Trophoblast cell (in vitro differentiated cells and primary cell): ENCODE measurements at regions not wholly inside any gene's neighbourhood (a gene's known extent, or its start where the extent isn't known, plus 50 kb on each side); places are given as distances from the start of the nearest gene placed in this dataset.

ENCODE experiments used
- DNase-seq, 2 donors: peaks; one replicate each; pipeline ENCODE4 v3.0.0-alpha.2; 2016
- H2AFZ ChIP-seq: 2 replicates; pipeline ENCODE4 v1.6.1; 2013; ENCODE audit warnings: low read length, moderate library complexity, mild to moderate bottlenecking; ENCODE audit not compliant: insufficient read depth, poor library complexity
- H2AK5ac ChIP-seq: 2 replicates; pipeline ENCODE4 v1.6.1; 2013; ENCODE audit warnings: mild to moderate bottlenecking, low read length
- H2BK120ac ChIP-seq: 2 replicates; pipeline ENCODE4 v1.6.1; 2013; ENCODE audit warnings: low read length, mild to moderate bottlenecking, moderate library complexity; ENCODE audit not compliant: insufficient read depth, poor library complexity
- H2BK12ac ChIP-seq: 2 replicates; pipeline ENCODE4 v1.6.1; 2013; ENCODE audit warnings: mild to moderate bottlenecking, low read length, moderate library complexity
- H2BK5ac ChIP-seq: 2 replicates; pipeline ENCODE4 v1.6.1; 2013; ENCODE audit warnings: low read length, low read depth, moderate library complexity, mild to moderate bottlenecking; ENCODE audit not compliant: poor library complexity
- H3K14ac ChIP-seq: 2 replicates; pipeline ENCODE4 v1.6.1; 2013; ENCODE audit warnings: mild to moderate bottlenecking, low read length
- H3K18ac ChIP-seq: 2 replicates; pipeline ENCODE4 v1.6.1; 2013; ENCODE audit warnings: mild to moderate bottlenecking, low read length
- H3K23ac ChIP-seq: 2 replicates; pipeline ENCODE4 v1.6.1; 2013; ENCODE audit warnings: low read length
- H3K27ac ChIP-seq: 2 replicates; pipeline ENCODE4 v1.5.1; 2013; ENCODE audit warnings: low read depth, mild to moderate bottlenecking, inconsistent platforms, low read length, moderate library complexity
- H3K27me3 ChIP-seq: 2 replicates; pipeline ENCODE4 v1.6.1; 2013; ENCODE audit warnings: inconsistent platforms, mild to moderate bottlenecking, low read length, moderate library complexity; ENCODE audit not compliant: insufficient read depth
- H3K36me3 ChIP-seq, 2 experiments: 1 replicate in 1 of 2; 2 replicates in 1 of 2; pipeline ENCODE4 v1.6.1; 2013; ENCODE audit warnings: low read length in 2 of 2, mild to moderate bottlenecking in 2 of 2, moderate library complexity in 1 of 2; ENCODE audit not compliant: insufficient read depth in 2 of 2, control insufficient read depth in 1 of 2
- H3K4ac ChIP-seq: 2 replicates; pipeline ENCODE4 v1.6.1; 2013; ENCODE audit warnings: low read depth, mild to moderate bottlenecking, low read length, moderate library complexity
- H3K4me1 ChIP-seq, 2 experiments: 1 replicate in 1 of 2; 2 replicates in 1 of 2; pipeline ENCODE4 v1.6.1; 2013; ENCODE audit warnings: low read length in 2 of 2, mild to moderate bottlenecking in 2 of 2, moderate library complexity in 1 of 2; ENCODE audit not compliant: insufficient read depth in 2 of 2, control insufficient read depth in 1 of 2
- H3K4me2 ChIP-seq: 2 replicates; pipeline ENCODE4 v1.6.1; 2013; ENCODE audit warnings: inconsistent platforms, mild to moderate bottlenecking, low read length, moderate library complexity
- H3K4me3 ChIP-seq: 2 replicates; pipeline ENCODE4 v1.5.1; 2013; ENCODE audit warnings: mild to moderate bottlenecking, low read depth, low read length, inconsistent platforms
- H3K79me1 ChIP-seq: one replicate; pipeline ENCODE4 v1.6.1; 2013; ENCODE audit warnings: low read length
- H3K79me2 ChIP-seq: 2 replicates; pipeline ENCODE4 v1.6.1; 2013; ENCODE audit warnings: low read length, mild to moderate bottlenecking; ENCODE audit not compliant: control insufficient read depth, insufficient read depth, poor library complexity
- H3K9ac ChIP-seq: 2 replicates; pipeline ENCODE4 v1.6.1; 2013; ENCODE audit warnings: mild to moderate bottlenecking, low read length
- H3K9me3 ChIP-seq: 2 replicates; pipeline ENCODE4 v1.6.1; 2013; ENCODE audit warnings: low read depth, mild to moderate bottlenecking, control low read depth, inconsistent platforms, low read length; ENCODE audit not compliant: insufficient read depth
- H4K12ac ChIP-seq: 2 replicates; pipeline ENCODE4 v1.6.1; 2013; ENCODE audit warnings: low read depth, mild to moderate bottlenecking, low read length, moderate library complexity
- H4K8ac ChIP-seq: 2 replicates; pipeline ENCODE4 v1.6.1; 2013; ENCODE audit warnings: low read depth, mild to moderate bottlenecking, low read length, moderate library complexity
- H4K91ac ChIP-seq: one replicate; pipeline ENCODE4 v1.6.1; 2013; ENCODE audit warnings: low read depth, mild to moderate bottlenecking, low read length, moderate library complexity
- WGBS: extraction: QIAGEN DNeasy Blood & Tissue Kit; methylation state at CpG from one replicate; pipeline ENCODE4 v1.1.7; 2013; ENCODE audit warnings: missing lambda C conversion rate; ENCODE audit not compliant: insufficient read length, insufficient coverage; ENCODE audit errors: extremely low coverage; 5-methylcytosine and 5-hydroxymethylcytosine counted together

GRCh38 chr3:95751509-95751908 is 1062.9 kb upstream of the EPHA6 start:
- no peak overlapping the region for H2AK5ac ChIP-seq
- H3K4me3 ChIP-seq, result no peak overlapping the region
- no peaks in the 10 kb centered on the region for H3K9me3 ChIP-seq
- no peaks in the 10 kb centered on the region for H3K27me3 ChIP-seq
- H2BK120ac ChIP-seq, result no peak overlapping the region
- no peak overlapping the region for H2BK12ac ChIP-seq
- no CpG with 5 or more reads among the region's 3 CpGs for WGBS
- no peaks in the 10 kb centered on the region for H3K4me1 ChIP-seq
- no peak overlapping the region for H4K8ac ChIP-seq
- no peak overlapping the region for H4K12ac ChIP-seq
- no peaks in the 10 kb centered on the region for H3K36me3 ChIP-seq
- no peak overlapping the region for H3K27ac ChIP-seq
- H3K9ac ChIP-seq, result no peak overlapping the region
- no peak for DNase-seq
- H2BK5ac ChIP-seq, result no peak overlapping the region
- H2AFZ ChIP-seq, result no peak overlapping the region
- H3K23ac ChIP-seq, result no peak overlapping the region
- no peak overlapping the region for H3K18ac ChIP-seq
- no peak overlapping the region for H3K14ac ChIP-seq
- no peak overlapping the region for H4K91ac ChIP-seq
- no peak overlapping the region for H3K4me2 ChIP-seq
- H3K79me1 ChIP-seq, result no peaks in the 10 kb centered on the region
- no peak overlapping the region for H3K4ac ChIP-seq
- no peaks in the 10 kb centered on the region for H3K79me2 ChIP-seq

GRCh38 chr3:95752199-95752598 is 1062.2 kb upstream of the EPHA6 start:
- no peak for DNase-seq
- Histone ChIP-seq H4K12ac (no peak overlapping the region), H2AFZ (no peak overlapping the region), H3K79me1 (no peaks in the 10 kb centered on the region), H4K8ac (no peak overlapping the region), H3K4me2 (no peak overlapping the region), H3K18ac (no peak overlapping the region), H2BK5ac (no peak overlapping the region), H3K23ac (no peak overlapping the region), H3K9me3 (no peaks in the 10 kb centered on the region), H3K27me3 (no peaks in the 10 kb centered on the region), H3K36me3 (no peaks in the 10 kb centered on the region), H3K79me2 (no peaks in the 10 kb centered on the region), H3K27ac (no peak overlapping the region), H2AK5ac (no peak overlapping the region), H2BK120ac (no peak overlapping the region), H4K91ac (no peak overlapping the region), H3K4me1 (no peaks in the 10 kb centered on the region), H2BK12ac (no peak overlapping the region), H3K4me3 (no peak overlapping the region), H3K14ac (no peak overlapping the region), H3K9ac (no peak overlapping the region), H3K4ac (no peak overlapping the region)
- WGBS, result no CpG with 5 or more reads among the region's 2 CpGs

GRCh38 chr3:95758707-95759106 is 1055.7 kb upstream of the EPHA6 start:
- Histone ChIP-seq H3K27me3 (no peaks in the 10 kb centered on the region), H4K8ac (no peak overlapping the region), H3K4me3 (no peak overlapping the region), H3K27ac (no peak overlapping the region), H3K4ac (no peak overlapping the region), H3K9me3 (no peaks in the 10 kb centered on the region), H3K79me2 (no peaks in the 10 kb centered on the region), H3K18ac (no peak overlapping the region), H3K4me2 (no peak overlapping the region), H3K36me3 (no peaks in the 10 kb centered on the region), H3K9ac (no peak overlapping the region), H3K23ac (no peak overlapping the region), H2BK12ac (no peak overlapping the region), H4K12ac (no peak overlapping the region), H3K14ac (no peak overlapping the region), H2BK120ac (no peak overlapping the region), H2AK5ac (no peak overlapping the region), H3K79me1 (no peaks in the 10 kb centered on the region), H3K4me1 (no peaks in the 10 kb centered on the region), H4K91ac (no peak overlapping the region), H2AFZ (no peak overlapping the region), H2BK5ac (no peak overlapping the region)
- WGBS, result no CpG with 5 or more reads among the region's 4 CpGs
- no peak for DNase-seq

GRCh38 chr3:95759614-95760301 is 1054.6 kb upstream of the EPHA6 start:
- no peak overlapping the region for H4K8ac ChIP-seq
- no peak overlapping the region for H2BK12ac ChIP-seq
- no CpG with 5 or more reads among the region's 6 CpGs for WGBS
- H3K27me3 ChIP-seq, result no peaks in the 10 kb centered on the region
- no peak overlapping the region for H3K9ac ChIP-seq
- no peak overlapping the region for H3K4me3 ChIP-seq
- H3K4me2 ChIP-seq, result no peak overlapping the region
- H3K4me1 ChIP-seq, result no peaks in the 10 kb centered on the region
- no peaks in the 10 kb centered on the region for H3K36me3 ChIP-seq
- H2AFZ ChIP-seq, result no peak overlapping the region
- H3K14ac ChIP-seq, result no peak overlapping the region
- no peak overlapping the region for H4K91ac ChIP-seq
- no peak overlapping the region for H3K18ac ChIP-seq
- no peak overlapping the region for H3K27ac ChIP-seq
- no peaks in the 10 kb centered on the region for H3K9me3 ChIP-seq
- H2AK5ac ChIP-seq, result no peak overlapping the region
- H2BK5ac ChIP-seq, result no peak overlapping the region
- no peak overlapping the region for H2BK120ac ChIP-seq
- H3K23ac ChIP-seq, result no peak overlapping the region
- no peak overlapping the region for H3K4ac ChIP-seq
- no peak overlapping the region for H4K12ac ChIP-seq
- no peak for DNase-seq
- H3K79me2 ChIP-seq, result no peaks in the 10 kb centered on the region
- no peaks in the 10 kb centered on the region for H3K79me1 ChIP-seq
